ENCODE measurements at regions not wholly inside any gene's neighbourhood (a gene's known extent, or its start where the extent isn't known, plus 50 kb on each side); places are given as distances from the start of the nearest gene placed in this dataset.
"Not testable (repeated sequence)": the region's sequence is repeated elsewhere in the genome, so short reads cannot be mapped to it uniquely, and the experiment has no call there.

- DNase-seq (ENCODE audit: low read depth), result no peak
These were observed 104.1 kb downstream of the GPR85 start for GRCh38 chr7:112982441-112983063.

DNA sequence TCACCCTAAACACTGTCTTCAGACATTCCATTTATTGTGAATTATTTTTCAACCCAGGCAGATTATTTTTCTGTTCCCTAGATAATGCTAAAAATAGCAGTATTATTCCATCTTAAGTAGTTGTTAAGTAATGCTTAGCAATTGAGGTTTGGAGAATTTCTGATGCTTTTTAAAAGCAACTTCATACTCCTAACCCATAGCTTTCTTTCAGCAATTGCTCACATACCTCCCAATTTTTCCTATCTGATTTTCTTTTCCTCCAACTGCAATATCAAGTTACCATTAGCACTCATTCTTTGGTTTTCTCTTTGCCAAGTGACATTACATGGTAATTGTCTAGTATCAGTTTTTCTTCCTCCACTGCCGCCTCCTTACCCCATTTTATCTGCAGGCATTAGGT is 104.7 kb downstream of the GPR85 start:
- no peak for DNase-seq (ENCODE audit: low read depth)

- not testable (repeated sequence) for DNase-seq (ENCODE audit: low read depth)
These were observed 107.6 kb downstream of the GPR85 start for GRCh38 chr7:112979055-112979454.

DNA sequence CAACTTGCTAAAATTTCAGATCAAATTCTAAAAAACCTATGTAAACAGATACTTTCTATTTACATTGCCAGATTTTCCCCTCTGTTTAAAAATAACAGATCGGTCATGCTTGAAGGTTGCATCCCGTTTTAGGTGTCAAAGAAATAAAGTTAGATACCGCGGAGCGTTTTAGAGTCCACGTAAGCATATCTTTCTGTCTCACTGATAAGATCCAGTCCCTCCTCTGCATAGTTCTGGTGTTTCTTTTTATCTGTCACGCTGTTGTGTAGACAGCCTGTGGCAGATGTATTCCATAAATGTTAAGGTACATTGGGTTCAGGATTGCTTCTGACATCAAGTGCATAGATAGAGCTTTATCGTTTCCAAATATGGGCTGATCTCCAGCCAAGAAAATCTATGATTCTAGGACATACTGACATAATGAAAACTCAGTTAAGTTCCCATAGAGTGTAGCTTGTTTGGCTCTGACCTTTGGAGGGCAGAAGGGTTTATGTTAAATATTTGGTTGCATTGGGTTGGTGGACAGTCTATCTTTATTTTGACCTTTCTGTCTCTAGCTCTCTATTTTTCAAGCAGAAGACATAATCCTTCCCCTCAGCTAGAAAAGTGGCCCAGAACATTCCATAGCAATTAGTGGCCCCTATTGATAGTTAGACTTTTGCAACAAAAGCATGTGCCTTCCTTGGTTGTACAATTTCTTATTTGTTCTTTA is 109.2 kb downstream of the GPR85 start:
- not testable (repeated sequence) for DNase-seq (ENCODE audit: low read depth)

DNA sequence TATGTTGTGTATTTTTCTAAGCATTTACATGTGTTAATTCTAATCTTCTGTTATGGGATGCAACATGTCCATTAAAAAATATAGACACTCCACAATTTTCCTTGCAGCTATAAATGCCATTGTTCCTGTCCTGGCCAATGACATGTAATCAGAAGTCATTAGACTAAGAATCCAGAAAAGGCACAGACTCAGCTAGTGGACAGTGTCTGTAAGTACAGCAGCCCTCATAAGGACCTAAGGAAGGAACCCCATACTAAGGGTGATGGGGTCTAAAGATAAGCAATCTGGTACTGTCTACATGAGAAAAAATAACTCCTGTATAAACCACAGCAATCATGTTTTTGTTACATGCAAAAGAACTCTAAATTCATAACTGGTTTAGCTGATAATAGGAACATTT is 115.9 kb downstream of the GPR85 start:
- peak; percentile 9 for DNase-seq (ENCODE audit: low read depth)

- no peak for DNase-seq (ENCODE audit: low read depth)
These were observed 116.7 kb downstream of the GPR85 start for GRCh38 chr7:112969946-112970345.

- DNase-seq (ENCODE audit: low read depth), result no peak
These were observed 121.1 kb downstream of the GPR85 start for GRCh38 chr7:112965506-112965905.

DNA sequence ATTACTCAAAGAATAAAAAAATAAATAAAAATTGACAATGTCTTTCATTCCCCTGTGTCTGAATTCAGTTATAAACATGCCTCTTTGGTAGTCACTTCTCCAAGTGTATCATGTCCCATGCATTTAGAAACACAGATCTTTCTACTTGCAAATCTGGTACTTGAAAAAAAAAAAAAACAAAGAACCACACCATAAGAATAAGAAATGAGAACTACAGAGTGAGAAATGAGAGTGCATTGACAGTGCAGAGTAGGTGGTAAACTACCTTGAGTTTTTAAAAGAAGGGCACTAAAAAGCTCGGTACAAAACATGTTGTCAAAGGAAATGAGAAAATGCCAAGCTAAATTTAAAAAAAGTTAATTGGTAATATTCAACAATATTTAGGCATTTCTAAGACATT is 123.0 kb downstream of the GPR85 start:
- no peak for DNase-seq (ENCODE audit: low read depth)

DNA sequence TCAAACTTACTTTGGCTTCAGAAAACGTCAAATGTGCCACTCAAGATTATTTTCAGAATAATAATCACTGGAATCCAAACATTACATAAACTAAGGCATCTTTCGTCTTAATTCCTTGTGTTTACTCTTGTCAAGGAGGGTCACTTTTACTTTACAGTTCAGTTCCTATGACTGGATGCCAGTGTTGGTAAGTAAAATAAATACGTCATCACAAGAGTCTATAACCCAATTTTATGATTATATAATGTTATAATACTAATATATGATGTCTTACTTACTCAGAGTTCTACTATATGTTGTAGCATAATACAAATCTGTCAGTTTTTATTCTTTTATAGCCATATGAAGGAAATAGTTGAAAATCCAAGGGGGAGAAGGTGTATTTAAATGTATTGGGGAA is 123.8 kb downstream of the GPR85 start:
- DNase-seq (ENCODE audit: low read depth), result no peak

GRCh38 chr7:112959276-112959675 is 127.4 kb downstream of the GPR85 start:
- DNase-seq (ENCODE audit: low read depth), result no peak

GRCh38 chr7:112958775-112959174 is 127.9 kb downstream of the GPR85 start:
- DNase-seq (ENCODE audit: low read depth), result no peak

GRCh38 chr7:112957901-112958300 is 128.7 kb downstream of the GPR85 start:
- no peak for DNase-seq (ENCODE audit: low read depth)

DNA sequence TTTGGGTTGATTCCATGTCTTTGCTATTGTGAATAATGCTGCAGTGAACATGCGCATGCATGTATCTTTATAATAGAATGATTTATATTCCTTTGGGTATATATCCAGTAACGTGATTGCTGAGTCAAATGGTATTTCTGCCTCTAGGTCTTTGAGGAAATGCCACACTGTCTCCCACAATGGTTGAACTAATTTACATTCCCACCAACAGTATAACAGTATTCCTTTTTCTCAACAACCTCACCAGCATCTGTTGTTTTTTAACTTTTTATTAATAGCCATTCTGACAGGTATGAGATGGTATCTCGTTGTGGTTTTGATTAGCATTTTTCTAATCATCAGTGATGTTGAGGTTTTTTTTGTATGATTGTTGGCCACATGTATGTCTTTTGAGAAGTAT is 133.6 kb downstream of the GPR85 start:
- peak; percentile 62 for DNase-seq (ENCODE audit: low read depth)

GRCh38 chr7:112951070-112951469 is 135.6 kb downstream of the GPR85 start:
- no peak for DNase-seq (ENCODE audit: low read depth)

DNA sequence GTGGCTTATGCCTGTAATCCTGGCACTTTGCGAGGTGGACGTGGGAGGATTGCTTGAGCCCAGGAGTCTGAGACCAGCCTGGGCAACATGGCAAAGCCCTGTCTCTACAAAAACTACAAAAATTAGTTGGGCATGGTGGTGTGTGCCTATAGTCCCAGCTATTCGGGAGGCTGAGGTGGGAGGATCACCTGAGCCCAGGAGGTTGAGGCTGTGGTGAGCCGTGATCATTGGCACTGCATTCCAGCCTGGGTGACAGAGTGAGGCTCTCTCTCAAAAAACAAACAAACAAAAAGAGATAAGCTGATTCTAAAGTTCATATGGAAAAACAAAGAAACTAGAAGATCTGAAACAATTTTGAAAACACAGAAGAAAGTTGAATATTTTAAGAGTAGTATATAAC is 136.9 kb downstream of the GPR85 start:
- not testable (repeated sequence) for DNase-seq (ENCODE audit: low read depth)

DNA sequence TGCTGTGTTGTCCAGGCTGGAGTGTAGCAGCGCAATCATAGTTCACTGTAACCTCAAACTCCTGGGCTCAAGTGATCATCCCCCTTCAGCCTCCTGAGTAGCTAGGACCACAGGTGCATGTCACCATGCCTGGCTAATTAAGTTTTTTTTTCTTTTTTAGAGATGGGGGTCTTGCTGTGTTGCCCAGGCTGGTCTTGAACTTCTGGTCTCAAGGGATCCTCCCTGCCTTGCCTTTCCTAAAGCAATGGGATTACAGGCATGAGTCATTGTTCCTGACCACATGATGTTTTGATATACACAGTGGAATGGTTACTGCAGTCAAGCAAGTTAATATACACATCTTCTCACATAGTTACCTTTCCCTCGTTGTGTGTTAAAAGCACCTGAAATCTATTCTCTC is 140.3 kb downstream of the GPR85 start:
- peak; percentile 37 for DNase-seq (ENCODE audit: low read depth)

DNA sequence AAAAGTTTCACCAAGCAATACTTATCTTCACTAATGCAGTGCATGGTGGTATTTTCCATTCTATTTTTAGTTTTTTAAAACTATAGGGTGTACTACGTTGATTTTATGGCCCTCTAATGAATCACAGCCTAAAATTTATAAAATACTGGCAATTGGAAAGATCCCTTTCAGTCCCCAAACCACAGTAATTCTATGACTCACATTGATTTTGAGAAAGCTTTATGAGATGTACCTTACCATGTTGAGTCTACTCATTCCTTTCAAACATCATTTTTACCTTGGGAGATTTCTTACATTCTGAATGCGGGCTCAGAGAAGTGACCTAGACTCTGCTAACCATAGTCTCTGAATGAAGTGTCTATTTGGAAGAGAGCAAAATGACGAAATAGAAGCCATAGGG is 141.6 kb downstream of the GPR85 start:
- DNase-seq (ENCODE audit: low read depth), result peak; percentile 63

DNA sequence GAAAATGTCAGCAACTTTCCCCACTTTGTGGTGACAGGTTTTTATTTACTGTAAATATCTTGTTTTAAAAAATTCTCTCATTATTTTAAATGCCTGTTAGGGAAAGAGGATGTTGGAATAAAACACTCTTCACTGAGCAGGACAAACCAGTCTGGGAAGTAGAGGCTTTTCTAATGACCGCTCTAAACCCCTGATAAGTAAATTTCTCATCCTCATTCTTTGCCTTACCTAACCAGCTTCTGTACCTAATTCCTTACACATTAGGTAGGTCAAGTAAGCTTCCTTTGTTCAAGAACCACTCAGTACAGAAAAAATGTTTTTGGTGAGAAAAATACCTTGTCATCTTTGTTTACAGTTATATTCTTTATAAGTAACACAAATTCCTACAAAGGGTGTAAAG is 143.6 kb downstream of the GPR85 start:
- no peak for DNase-seq (ENCODE audit: low read depth)

DNA sequence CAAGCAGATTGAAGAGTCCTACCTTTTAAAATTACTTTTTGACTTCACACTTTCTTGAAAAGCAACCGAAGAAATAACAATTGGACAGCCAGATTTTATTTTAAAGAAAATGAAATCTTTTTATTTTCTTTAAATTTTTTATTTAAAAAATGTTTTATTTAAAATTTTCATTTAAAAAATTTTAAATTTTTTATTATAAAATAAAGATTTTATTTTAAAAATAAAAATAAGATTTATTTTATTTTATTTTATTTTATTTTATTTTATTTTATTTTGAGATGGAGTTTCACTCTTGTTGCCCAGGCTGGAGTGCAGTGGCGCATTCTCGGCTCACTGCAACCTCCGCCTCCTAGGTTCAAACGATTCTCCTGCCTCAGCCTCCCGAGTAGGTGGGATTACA is 144.5 kb downstream of the GPR85 start:
- DNase-seq (ENCODE audit: low read depth), result not testable (repeated sequence)

- no peak for DNase-seq (ENCODE audit: low read depth)
These were observed 146.3 kb downstream of the GPR85 start for GRCh38 chr7:112940314-112940732.

- peak; percentile 100 for DNase-seq (ENCODE audit: low read depth)
These were observed 146.9 kb downstream of the GPR85 start for GRCh38 chr7:112939574-112940313.

DNA sequence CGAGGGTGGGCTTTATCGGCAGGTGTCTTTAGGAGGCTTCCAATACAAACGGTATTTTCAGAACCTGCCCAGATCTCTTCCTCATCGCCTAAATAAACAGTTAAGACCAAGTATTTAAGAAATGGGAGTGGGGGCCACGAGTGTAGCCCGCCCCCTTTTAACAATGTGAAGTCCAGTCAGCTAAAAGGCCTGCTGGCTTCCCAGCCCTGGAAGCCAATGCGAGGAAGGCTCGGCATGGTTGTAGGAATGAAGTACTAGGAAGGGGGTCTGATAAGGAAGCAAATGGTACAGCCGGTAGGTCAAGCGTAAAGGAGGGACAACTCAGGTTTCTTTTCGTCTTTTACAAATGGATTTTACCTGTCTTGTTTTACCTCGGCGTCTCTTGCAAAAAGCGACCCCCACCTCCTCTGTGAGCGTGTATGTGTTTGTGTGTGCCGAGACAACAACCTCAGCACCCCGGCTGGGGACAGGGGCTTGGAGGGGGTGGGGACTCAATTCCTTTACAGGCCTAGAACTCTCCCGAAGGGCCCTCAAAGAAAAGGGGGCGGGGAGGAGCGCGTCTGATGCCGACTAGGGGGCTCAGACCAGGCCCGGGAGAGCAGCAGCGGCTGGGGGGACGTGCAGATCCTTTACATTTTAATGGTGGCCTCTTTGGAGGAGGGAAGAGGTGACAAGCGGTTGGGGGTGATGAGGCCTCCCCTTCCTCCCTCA is 147.6 kb downstream of the GPR85 start:
- peak; percentile 54 for DNase-seq (ENCODE audit: low read depth)
